Jurkat, Clone E6-1 (cell line): ENCODE measurements at regions not wholly inside any gene's neighbourhood (a gene's known extent, or its start where the extent isn't known, plus 50 kb on each side); places are given as distances from the start of the nearest gene placed in this dataset.

ENCODE experiments used
- DNase-seq: peaks from one replicate; pipeline ENCODE4 v3.0.0-alpha.2; 2011; ENCODE audit warnings: low read depth, low spot score
- H3K4me3 ChIP-seq: 2 replicates; pipeline ENCODE4 v1.5.1; 2011; ENCODE audit warnings: mild to moderate bottlenecking, low read length, control low read depth, moderate library complexity

- no peak overlapping the region for H3K4me3 ChIP-seq
- DNase-seq = no peak
These were observed 76.2 kb upstream of the ALDH1B1 start for GRCh38 chr9:38316166-38316780.

GRCh38 chr9:38315085-38315595 is 77.4 kb upstream of the ALDH1B1 start:
- DNase-seq = no peak
- no peak overlapping the region for H3K4me3 ChIP-seq

- no peak overlapping the region for H3K4me3 ChIP-seq
These were observed 79.1 kb upstream of the ALDH1B1 start for GRCh38 chr9:38313421-38313820.

DNA sequence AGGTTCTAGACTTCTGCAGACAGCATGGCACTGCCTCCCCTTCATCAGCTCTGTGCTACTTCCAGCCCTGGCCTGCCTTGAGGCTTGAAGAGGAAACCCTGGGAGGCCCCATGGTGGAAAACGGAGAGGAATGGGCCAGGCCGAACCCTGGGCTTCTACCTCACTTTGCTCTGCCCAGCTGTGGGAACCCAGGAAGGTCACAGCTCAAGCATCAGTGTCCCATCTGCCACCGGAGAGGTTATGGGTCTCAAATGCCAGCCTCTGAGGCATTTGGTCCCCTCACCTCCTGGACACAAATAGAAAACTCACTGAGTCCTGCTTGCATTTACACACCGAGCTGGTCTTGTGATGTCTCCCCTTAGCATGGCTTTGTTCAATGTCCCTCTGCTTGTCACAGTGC is 80.1 kb upstream of the ALDH1B1 start:
- H3K4me3 ChIP-seq = no peak overlapping the region
- no peak for DNase-seq

More at GRCh38 chr9:38313421-38313820, 79.1 kb upstream of the ALDH1B1 start:
- no peak for DNase-seq

DNA sequence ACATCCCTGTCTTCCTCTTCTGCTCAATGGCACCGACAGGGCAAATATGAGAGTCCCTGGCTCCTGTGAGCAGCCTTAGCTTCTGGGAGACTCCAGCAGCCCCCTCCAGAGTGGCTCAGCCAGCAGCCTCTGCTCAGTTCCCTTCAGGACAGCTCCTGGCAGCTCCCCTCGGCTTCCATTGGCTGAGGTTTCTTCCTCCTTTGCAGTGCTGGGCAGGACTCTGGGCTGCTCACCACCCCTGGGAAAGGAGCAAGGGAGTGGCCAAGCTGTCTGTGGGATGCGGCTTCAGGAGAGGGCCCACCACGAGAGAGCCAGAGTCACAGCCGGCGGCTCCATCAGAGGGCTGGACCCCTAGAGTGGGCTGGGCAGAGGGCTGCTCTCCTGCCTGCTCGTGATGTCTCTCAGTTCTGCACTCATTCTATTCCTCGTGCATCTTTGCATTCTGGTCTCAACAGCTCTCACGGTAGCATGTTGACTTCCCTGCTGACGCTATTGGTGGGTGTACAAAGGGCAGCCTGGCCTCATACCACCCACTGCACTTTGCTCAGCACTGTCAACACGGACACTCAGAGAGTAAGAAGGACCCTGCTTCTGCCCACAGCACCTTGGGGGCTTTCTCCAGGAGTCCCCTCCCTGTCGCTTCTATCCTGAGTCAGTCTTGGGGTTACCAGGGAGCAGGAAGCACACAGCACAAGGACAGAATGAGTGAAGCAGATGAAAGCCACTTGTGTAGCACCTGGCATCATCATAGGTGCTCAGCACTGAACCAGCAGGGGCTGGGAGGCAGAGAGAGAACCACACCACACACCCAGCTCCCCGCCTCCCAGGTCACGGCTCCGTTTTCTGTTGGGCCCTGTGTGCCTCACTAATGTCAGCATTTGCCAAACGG is 80.9 kb upstream of the ALDH1B1 start:
- no peak for DNase-seq
- no peak overlapping the region for H3K4me3 ChIP-seq

- H3K4me3 ChIP-seq = no peak overlapping the region
- DNase-seq = no peak
These were observed 82.9 kb upstream of the ALDH1B1 start for GRCh38 chr9:38309324-38310195.

DNA sequence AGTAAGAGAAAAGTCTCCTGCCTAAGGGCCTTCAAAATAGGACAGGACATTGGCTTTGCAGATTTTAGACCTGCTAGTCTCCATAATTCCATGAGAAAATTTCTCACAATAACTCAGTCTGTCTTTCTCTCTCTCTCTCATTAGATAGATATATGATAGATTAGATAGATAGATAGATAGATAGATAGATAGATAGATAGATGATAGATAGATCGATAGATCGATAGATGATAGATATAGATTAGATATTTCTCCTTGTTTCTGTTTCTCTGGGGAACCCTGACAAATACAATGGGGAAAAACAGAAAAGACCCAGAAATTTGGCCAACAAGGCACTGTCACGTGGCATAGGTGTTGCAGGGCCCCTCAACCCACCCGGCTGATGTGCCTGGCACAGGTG is 84.4 kb upstream of the ALDH1B1 start:
- DNase-seq = no peak
- H3K4me3 ChIP-seq = no peak overlapping the region

DNA sequence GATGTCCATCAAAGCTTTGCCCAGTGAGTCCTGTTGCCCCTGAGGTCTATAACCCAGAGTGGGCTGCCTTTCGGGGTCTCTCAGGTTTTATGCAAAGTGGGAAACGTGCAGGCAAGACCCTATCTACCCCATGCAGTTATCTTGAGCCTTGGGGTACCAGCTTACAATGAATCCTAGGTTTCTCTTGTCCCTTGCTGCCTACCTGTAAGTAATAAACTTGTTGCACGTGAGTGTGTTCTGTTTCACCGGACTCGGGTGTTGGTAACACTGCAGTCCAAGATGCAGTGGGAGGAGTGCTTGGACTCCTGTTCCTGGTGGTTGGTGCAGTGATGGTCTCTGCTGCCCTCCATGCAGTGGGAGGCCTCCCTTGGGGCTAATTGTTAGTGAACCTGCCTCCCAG is 85.6 kb upstream of the ALDH1B1 start:
- no peak overlapping the region for H3K4me3 ChIP-seq
- no peak for DNase-seq

GRCh38 chr9:38305582-38305981 is 86.9 kb upstream of the ALDH1B1 start:
- no peak for DNase-seq
- H3K4me3 ChIP-seq = no peak overlapping the region

- no peak overlapping the region for H3K4me3 ChIP-seq
- DNase-seq = no peak
These were observed 91.0 kb upstream of the ALDH1B1 start for GRCh38 chr9:38301376-38302106.

- no peak overlapping the region for H3K4me3 ChIP-seq
- DNase-seq = no peak
These were observed 92.6 kb upstream of the ALDH1B1 start for GRCh38 chr9:38299856-38300255.

DNA sequence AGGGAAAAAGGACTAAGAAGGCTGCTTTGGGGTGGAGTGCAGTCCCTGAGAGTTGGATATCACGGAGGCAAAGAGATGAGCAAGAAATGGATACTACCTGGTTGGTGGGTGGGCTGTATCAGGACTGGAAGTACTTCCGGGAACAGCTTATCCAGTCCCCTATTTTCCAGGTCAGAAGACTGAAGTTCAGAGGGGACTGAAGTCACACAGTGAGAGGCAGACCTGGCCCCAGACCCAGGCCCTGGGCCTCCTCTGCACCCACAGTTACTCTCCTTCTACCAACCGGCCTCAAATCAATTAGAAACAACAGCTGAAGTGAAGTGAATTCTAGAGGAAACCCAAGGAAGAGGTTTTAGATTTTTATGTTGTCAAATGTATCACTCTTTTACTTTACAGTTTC is 93.6 kb upstream of the ALDH1B1 start:
- H3K4me3 ChIP-seq = no peak overlapping the region
- DNase-seq = no peak

- H3K4me3 ChIP-seq = no peak overlapping the region
- no peak for DNase-seq
These were observed 94.0 kb upstream of the ALDH1B1 start for GRCh38 chr9:38298503-38298902.

DNA sequence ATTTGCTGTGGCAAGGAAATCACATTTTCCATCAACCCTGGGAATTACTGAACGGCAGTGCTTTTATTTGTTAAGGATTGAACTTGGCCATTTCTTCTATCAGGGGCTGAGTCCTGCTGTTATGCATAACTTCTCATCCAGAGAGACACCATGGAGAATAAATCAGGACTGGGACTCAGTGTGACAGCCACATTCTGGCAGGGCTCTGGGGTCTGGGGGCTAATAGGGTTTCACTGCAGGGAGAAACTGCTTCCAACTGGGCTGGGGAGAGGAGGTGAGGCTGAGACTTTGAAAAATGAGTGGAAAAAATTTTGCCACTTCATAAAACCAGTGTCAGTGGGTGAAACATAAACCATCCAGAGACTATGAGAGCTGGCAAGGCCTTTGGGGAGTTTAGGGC is 95.7 kb upstream of the ALDH1B1 start:
- no peak overlapping the region for H3K4me3 ChIP-seq
- DNase-seq = no peak

DNA sequence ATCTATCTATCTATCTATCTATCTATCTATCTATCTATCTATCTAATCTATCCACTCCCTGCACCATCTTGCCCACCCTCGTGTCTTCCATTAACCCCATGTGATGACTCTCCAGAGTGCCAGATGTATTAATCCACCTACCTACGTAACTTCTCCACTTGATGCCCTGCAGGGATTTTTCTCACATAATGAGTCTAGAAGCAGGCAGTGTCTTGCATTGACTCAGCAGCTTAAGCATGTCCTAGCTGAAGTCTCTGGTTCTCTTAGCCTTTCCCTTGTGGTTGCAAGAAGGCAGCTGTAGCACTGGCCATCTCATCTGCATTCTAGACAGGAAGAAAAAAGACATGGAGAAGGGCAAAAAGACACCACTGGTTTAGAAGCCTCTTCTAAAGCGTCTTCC is 96.7 kb upstream of the ALDH1B1 start:
- H3K4me3 ChIP-seq = no peak overlapping the region
- DNase-seq = no peak

DNA sequence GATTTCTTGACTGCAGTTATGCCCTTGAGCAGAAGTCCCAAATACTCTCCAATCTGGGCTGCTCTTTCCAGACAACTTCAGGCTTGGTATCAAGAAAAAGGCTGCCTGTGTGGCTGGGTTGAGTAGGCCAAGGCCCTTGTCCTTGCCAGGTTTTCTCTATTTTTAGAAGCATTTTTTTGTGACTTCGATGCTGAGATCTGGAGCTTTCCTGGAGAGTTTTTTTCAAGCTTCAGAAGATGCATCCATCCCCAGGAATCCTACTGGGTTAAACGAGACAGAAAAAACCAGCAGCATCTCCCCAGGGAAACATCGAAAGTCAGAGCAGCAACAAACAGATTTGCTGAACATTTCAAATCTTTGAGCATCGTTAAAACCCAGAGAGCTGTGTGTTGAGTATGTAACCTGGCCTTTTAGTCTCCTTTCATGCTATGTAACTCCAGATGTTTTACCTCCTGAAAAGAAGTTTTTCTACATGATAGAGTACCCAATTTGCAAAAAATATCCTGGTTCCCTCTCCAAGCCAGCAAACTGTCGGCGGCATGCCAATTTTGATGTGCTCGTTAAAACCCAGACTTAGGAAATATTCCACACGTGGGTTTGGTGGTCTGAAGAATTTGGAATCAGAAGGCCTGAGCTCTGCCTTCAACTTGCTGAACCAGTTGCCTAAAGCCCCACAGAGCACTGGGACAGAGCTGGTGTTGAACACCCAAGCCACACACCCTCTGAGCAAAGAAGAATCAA is 98.1 kb upstream of the ALDH1B1 start:
- H3K4me3 ChIP-seq = no peak overlapping the region
- DNase-seq = no peak

DNA sequence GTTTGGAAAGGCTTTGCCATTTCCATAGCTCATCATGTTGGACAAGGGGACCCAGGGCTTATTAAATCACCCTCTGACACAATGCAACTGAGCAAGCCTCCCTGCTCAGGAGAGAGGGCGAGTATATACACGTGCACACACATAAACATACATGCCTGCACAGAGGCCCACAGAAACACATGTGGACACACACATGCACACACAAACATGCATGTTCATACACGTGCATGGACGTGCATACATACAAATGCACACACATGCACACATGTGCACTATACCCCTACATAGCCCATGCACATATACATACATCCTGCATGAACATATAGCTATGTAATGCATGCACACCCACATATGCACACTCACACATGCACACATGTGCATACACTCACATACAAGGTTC is 99.5 kb upstream of the ALDH1B1 start:
- DNase-seq = no peak
- no peak overlapping the region for H3K4me3 ChIP-seq

GRCh38 chr9:38292480-38292879 is 100.0 kb upstream of the ALDH1B1 start:
- no peak for DNase-seq

More at GRCh38 chr9:38292480-38292879, 100.0 kb upstream of the ALDH1B1 start:
- H3K4me3 ChIP-seq = no peak overlapping the region
